OCI-LY3 (cell line): ENCODE measurements at regions not wholly inside any gene's neighbourhood (a gene's known extent, or its start where the extent isn't known, plus 50 kb on each side); places are given as distances from the start of the nearest gene placed in this dataset.

ENCODE experiments used
- H2AFZ ChIP-seq: fragments of 200-600, 300-600 bp; shearing (Covaris generic); 2 replicates; pipeline ENCODE4 v1.6.0; 2014; ENCODE audit warnings: antibody characterized with exemption, low read depth, low read length
- H3K27ac ChIP-seq: fragments of 200-600, 300-600 bp; sonication (generic); 2 replicates; pipeline ENCODE4 v1.5.1; 2014; ENCODE audit warnings: mild to moderate bottlenecking, low read length, moderate library complexity, mixed read lengths
- H3K27me3 ChIP-seq: fragments of 200-600, 300-600 bp; sonication (generic); 2 replicates; pipeline ENCODE4 v1.6.1; 2014; ENCODE audit warnings: low read depth, low read length, mixed read lengths
- H3K36me3 ChIP-seq: fragments of 200-600, 300-600 bp; sonication (generic); replicated peaks from 2 replicates; pipeline ENCODE3; 2014; ENCODE audit warnings: low read depth, low read length, mixed read lengths
- H3K4me1 ChIP-seq: fragments of 300-600, 200-600 bp; sonication (generic); 2 replicates; pipeline ENCODE4 v1.6.1; 2014; ENCODE audit warnings: low read length, mixed read lengths
- H3K4me2 ChIP-seq: fragments of 200-600, 300-600 bp; sonication (generic); 2 replicates; pipeline ENCODE4 v1.6.1; 2014; ENCODE audit warnings: low read length, mixed read lengths
- H3K4me3 ChIP-seq: fragments of 300-600, 200-600 bp; sonication (generic); 2 replicates; pipeline ENCODE4 v1.5.1; 2014; ENCODE audit warnings: antibody characterized with exemption, mild to moderate bottlenecking, low read length, moderate library complexity
- H3K79me2 ChIP-seq: fragments of 300-600, 200-600 bp; shearing (Covaris generic); 2 replicates; pipeline ENCODE4 v1.6.1; 2014; ENCODE audit warnings: mild to moderate bottlenecking, low read length, mixed read lengths
- H3K9ac ChIP-seq: fragments of 300-600, 200-600 bp; shearing (Covaris generic); 2 replicates; pipeline ENCODE4 v1.6.0; 2014; ENCODE audit warnings: mild to moderate bottlenecking, low read length, moderate library complexity
- H3K9me3 ChIP-seq: fragments of 200-600, 300-600 bp; shearing (Covaris generic); 2 replicates; pipeline ENCODE4 v1.6.1; 2014; ENCODE audit warnings: low read length, mixed read lengths; ENCODE audit not compliant: insufficient read depth
- H4K20me1 ChIP-seq: fragments of 200-600, 300-600 bp; sonication (generic); 2 replicates; pipeline ENCODE4 v1.6.1; 2016; ENCODE audit warnings: low read length, mixed read lengths; ENCODE audit not compliant: insufficient read depth
- CTCF ChIP-seq: fragments of 200-600, 300-600 bp; sonication (generic); IDR thresholded peaks from 2 replicates; pipeline ENCODE4 v1.5.1; 2014; ENCODE audit warnings: antibody characterized with exemption, low read length, low read depth
- EZH2phosphoT487 ChIP-seq: fragments of 200-600 bp; shearing (Covaris generic); IDR thresholded peaks from 2 replicates; pipeline ENCODE4 v1.6.1; 2018; ENCODE audit warnings: antibody characterized with exemption, mixed run types, low read depth

- no peak overlapping the region for H3K9ac ChIP-seq
- H3K4me2 ChIP-seq = no peak overlapping the region
- H3K4me3 ChIP-seq = no peak overlapping the region
- H3K79me2 ChIP-seq = no peaks in the 10 kb centered on the region
- no peaks in the 10 kb centered on the region for H3K27me3 ChIP-seq
- no peak for TF ChIP-seq CTCF
- no peak for TF ChIP-seq EZH2phosphoT487
- no peaks in the 10 kb centered on the region for H3K36me3 ChIP-seq
- peaks cover 8% of the 10 kb centered on the region; the same call in 1 of the 2 replicates for H3K4me1 ChIP-seq
- no peaks in the 10 kb centered on the region for H3K9me3 ChIP-seq
- no peak overlapping the region for H2AFZ ChIP-seq
- no peaks in the 10 kb centered on the region for H4K20me1 ChIP-seq
- no peak overlapping the region for H3K27ac ChIP-seq
These were observed 104.0 kb downstream of the FOXA2 start for GRCh38 chr20:22480336-22480735.

DNA sequence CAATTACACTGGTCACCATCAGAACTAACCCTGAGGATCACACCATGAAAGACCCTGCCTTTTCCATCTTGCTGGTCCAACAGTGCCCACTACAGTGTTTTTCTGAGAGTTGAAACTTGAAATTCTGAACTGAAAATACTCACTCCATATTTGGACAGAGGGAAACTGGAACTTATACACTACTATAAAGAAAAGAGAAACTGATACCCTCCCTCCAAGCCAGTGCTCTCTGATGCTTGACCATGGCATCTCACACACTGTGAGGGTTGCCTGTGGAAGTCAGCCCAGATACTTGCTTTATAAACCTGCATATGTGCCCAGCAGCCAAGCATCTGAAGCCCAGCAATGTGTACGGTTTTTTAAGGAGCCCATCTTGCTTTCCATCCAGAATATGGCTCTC lies 108.7 kb downstream of the FOXA2 start:
- Histone ChIP-seq H3K4me2 (peak overlapping the region; percentile 26; the same call in 1 of the 2 replicates), H2AFZ (no peak overlapping the region), H3K36me3 (no peaks in the 10 kb centered on the region), H3K79me2 (no peaks in the 10 kb centered on the region), H3K4me1 (peaks cover 12% of the 10 kb centered on the region; the same call in 1 of the 2 replicates), H4K20me1 (no peaks in the 10 kb centered on the region), H3K27ac (no peak overlapping the region), H3K9ac (no peak overlapping the region), H3K4me3 (no peak overlapping the region), H3K27me3 (no peaks in the 10 kb centered on the region), H3K9me3 (no peaks in the 10 kb centered on the region)
- TF ChIP-seq CTCF (0 out of 2 replicates have a peak, but pooled peaks have one; percentile 7), EZH2phosphoT487 (no peak)

GRCh38 chr20:22474224-22474623 lies 110.1 kb downstream of the FOXA2 start:
- no peak overlapping the region for H3K9ac ChIP-seq
- no peak overlapping the region for H3K4me2 ChIP-seq
- no peak overlapping the region for H3K4me3 ChIP-seq
- H3K9me3 ChIP-seq = no peaks in the 10 kb centered on the region
- no peaks in the 10 kb centered on the region for H3K36me3 ChIP-seq
- H4K20me1 ChIP-seq = no peaks in the 10 kb centered on the region
- peaks cover 12% of the 10 kb centered on the region; the same call in 1 of the 2 replicates for H3K4me1 ChIP-seq
- H3K27me3 ChIP-seq = no peaks in the 10 kb centered on the region
- no peak overlapping the region for H3K27ac ChIP-seq
- no peaks in the 10 kb centered on the region for H3K79me2 ChIP-seq
- TF ChIP-seq EZH2phosphoT487 (no peak), CTCF (no peak)
- H2AFZ ChIP-seq = no peak overlapping the region

DNA sequence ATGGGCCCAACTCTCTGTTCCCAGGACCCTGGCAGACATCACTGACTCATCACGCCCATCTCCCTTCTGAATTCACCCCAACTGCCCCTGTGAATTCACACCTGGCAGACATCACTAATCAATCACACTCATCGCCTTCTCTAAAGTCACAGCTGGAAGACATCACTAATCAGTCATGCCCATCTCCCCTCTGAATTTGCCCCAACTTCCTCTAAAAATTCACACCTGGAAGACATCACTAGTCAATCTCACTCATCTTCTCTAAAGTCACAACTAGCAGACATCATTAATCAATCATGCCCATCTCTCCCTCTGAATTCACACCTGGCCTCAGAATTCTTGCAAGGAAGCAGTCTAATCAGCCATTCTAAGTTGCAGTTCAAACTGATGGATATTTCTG lies 111.1 kb downstream of the FOXA2 start:
- H3K4me3 ChIP-seq = no peak overlapping the region
- no peaks in the 10 kb centered on the region for H4K20me1 ChIP-seq
- no peaks in the 10 kb centered on the region for H3K27me3 ChIP-seq
- no peak overlapping the region for H3K4me2 ChIP-seq
- H3K79me2 ChIP-seq = no peaks in the 10 kb centered on the region
- no peaks in the 10 kb centered on the region for H3K36me3 ChIP-seq
- no peak overlapping the region for H2AFZ ChIP-seq
- H3K9ac ChIP-seq = no peak overlapping the region
- TF ChIP-seq EZH2phosphoT487 (no peak), CTCF (no peak)
- H3K27ac ChIP-seq = no peak overlapping the region
- peaks cover 12% of the 10 kb centered on the region; the same call in 1 of the 2 replicates for H3K4me1 ChIP-seq
- no peaks in the 10 kb centered on the region for H3K9me3 ChIP-seq
